GM18868 (cell line): ENCODE measurements at regions not wholly inside any gene's neighbourhood (a gene's known extent, or its start where the extent isn't known, plus 50 kb on each side); places are given as distances from the start of the nearest gene placed in this dataset.

Experiments
- ATAC-seq: cut with Tn5 transposase; IDR thresholded peaks from one replicate; pipeline ENCODE4 v1.9.1; 2021; ENCODE audit warnings: mild to moderate bottlenecking, moderate library complexity; ENCODE audit not compliant: unreplicated experiment

DNA sequence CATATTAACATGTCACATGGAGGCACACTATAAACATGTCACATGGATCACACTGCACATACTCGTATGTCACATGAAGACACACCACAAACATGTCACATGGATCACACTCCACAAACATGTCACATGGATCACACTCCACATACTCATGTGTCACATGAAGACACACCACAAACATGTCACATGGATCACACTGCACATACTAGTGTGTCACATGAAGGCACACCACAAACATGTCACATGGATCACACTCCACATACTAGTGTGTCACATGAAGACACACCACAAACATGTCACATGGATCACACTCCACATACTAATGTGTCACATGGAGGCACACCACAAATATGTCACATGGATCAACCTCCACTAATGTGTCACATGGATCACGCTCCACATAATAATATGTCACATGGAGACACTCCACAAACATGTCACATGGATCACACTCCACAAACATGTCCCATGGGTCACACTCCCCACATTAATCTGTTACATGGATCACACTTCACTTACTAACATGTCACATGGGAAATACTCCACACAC, 195.6 kb upstream of the PFKP start:
- ATAC-seq: no peak

DNA sequence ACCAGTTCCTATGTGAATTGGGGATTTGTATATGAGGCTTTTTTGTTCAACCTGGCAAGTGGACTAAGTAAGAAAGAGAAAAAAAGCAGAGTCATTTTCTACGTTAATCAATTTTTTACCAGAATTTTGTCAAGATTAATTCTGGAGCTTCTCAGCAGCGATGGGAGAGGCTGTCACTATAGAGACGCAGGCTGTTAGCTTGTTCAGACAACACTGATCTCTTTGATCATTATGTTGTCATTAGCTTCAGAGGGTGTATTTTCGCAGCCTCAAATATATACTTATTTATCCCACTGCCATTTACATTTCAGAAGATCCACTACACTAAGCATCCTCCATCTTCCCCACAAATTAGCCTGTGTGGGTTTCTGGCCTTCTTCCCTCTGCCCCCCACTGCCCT, 196.7 kb upstream of the PFKP start:
- no peak for ATAC-seq

GRCh38 chr10:2867788-2868299, 199.5 kb upstream of the PFKP start:
- no peak for ATAC-seq

GRCh38 chr10:2866569-2866968, 200.8 kb upstream of the PFKP start:
- ATAC-seq: no peak

DNA sequence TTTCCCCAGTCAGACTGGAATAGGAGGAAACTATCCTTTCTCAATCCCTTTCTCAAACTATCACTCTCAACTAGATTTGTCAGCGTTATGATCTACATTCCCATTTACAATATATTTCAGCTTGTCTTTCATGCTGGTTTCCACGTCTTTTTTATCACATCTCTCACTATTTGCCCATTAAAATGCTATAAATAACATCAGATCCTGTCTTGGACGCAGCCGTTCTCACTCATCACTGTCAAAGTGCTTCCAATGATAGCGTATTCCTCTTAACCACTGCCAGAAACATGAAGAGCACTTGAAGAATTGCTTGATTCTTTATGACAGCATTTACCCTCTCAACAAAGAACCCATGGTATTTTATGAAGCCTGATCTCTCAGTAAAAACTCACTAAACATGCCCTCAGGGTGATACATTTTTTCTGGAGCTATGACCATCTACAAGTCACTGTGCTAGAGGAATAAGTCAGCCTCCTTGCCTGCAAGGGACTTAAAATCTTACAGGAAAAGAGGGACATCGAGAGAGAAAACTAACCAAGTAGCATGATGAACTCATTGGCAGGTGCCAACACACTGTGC, 205.6 kb upstream of the PFKP start:
- no peak for ATAC-seq

- ATAC-seq: no peak
Measured at GRCh38 chr10:2858452-2858851, 208.9 kb upstream of the PFKP start.

- no peak for ATAC-seq
Measured at GRCh38 chr10:2856598-2856997, 210.8 kb upstream of the PFKP start.

DNA sequence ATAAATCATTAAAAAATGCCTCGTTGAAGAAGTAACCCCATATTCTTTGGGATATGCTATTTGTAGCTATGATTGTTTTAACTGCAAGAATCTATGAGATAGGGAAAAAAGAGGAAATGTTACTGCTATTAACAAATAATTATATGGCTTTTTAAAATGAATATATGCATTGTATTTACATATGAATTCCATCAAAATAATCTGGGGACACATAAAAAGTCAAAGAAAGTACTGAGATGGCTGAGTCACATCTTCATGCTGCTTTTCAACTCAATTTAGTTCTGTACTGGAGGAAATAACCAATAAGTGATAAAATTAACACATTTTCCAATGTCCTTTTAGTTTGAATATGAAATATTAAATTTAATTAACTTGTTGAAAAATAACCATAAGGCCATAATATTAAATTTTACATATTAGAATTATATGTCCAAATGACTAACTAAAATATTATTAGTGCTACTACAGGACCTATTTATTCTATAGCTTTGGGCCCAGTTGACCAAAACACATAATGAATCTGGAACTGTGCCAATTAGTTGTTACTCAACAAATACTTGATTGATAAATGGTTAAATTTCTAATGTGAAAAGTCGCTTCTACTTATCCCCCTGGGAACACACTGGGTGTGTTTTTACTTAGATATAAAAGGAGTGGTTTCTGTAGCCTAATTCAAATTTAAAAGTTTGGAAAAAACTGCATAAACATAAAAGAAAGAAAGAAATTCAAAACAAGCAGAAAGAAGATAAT, 214.6 kb upstream of the PFKP start:
- ATAC-seq: no peak

DNA sequence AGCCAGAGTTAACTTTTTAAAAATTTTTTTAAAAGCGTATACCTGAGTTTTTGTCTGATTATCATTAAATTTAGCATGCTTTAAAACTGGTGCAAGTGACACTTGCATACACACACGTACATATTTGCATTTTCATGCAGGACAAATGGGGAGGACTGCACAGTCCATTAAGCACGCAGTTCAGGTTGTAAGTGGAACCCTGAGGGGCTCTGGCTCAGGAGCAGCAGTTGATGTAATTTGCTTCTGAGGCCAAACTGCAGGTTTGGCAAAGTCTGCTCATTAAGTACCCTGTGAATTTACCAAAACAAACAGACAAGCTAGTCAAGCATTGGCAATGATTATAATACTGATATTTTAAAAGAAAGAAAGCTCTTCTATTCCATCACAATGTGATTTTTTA, 215.8 kb upstream of the PFKP start:
- no peak for ATAC-seq

- no peak for ATAC-seq
Measured at GRCh38 chr10:2850202-2850601, 217.1 kb upstream of the PFKP start.

DNA sequence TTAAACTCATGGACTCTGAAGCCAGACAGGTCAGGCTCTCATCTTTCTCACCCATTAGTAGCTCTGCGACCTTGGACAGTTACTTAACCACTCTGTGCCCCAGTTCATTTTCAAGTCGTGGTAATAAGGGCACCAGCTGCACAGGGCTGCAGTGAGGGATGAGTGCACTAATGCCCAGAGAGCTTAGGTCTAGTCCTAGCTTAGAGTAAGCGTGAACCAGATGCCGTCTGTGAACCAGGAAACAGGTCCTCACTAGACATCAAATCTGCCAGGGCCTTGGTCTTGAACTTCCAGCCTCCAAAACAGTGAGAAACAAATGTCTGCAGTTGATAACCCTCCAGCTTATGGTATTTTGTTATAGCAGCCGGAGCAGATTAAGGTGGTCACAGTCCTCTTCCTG, 222.4 kb upstream of the PFKP start:
- no peak for ATAC-seq

- ATAC-seq: no peak
Measured at GRCh38 chr10:2839081-2839725, 228.1 kb upstream of the PFKP start.

DNA sequence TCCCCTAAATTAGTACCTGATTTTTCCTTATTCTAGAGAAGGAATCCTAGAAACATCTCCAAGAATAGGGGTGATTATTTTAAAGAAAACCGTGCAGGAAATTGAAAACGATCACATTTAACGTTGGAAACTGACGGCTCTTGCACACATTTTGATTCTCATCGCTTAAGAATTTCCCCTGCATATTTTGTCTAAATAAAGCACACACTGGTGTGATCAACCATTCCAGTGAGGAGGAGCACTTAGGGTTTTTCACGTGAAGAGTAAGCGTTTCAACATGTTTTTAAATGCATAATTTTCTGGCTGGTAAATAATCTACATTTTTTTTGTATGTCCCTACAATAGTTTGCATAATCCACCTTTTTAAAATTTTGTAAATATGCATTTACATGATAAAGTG, 229.7 kb upstream of the PFKP start:
- ATAC-seq: no peak

- ATAC-seq: no peak
Measured at GRCh38 chr10:2836921-2837662, 230.3 kb upstream of the PFKP start.

GRCh38 chr10:2834214-2834613, 233.1 kb upstream of the PFKP start:
- ATAC-seq: no peak

GRCh38 chr10:2831509-2831908, 235.8 kb upstream of the PFKP start:
- ATAC-seq: no peak

DNA sequence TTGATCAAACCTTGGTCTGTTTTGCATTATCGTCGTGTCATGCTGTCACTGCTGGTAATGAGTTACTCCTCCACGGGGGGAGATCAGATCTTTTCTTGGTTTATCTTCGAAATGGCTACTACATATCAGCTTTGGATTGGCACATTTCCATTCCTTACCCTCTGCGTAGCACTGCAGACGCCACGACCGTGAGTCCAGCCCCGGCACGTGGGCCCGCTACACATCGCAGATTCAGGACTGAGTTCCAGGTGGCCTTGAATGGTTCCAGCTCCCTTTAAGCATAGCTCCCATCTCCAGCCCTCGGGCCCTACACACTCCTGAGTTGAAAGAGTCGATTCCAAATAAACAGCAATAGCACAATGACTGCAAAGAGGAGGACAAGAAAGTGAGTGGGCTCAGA, 238.6 kb upstream of the PFKP start:
- no peak for ATAC-seq

DNA sequence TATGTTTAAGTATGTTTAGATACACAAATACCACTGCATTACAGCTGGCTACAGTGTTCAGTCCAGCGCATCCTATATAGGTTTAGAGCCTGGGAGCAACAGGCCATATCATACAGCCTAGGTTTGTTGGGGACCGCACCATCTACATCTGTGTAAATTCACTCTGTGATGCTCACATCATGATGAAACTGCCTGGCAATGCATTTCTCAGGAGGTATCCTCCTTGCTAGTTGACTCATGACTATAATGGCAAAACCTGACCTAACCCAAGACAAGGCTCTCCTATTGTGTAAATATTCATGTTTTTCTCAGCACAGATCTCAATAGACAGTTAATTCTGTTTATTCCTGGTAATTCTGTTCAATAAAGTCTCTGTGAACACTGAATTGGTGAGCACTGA, 240.7 kb upstream of the PFKP start:
- no peak for ATAC-seq

- no peak for ATAC-seq
Measured at GRCh38 chr10:2825841-2826240, 241.5 kb upstream of the PFKP start.

- ATAC-seq: no peak
Measured at GRCh38 chr10:2817940-2818636, 249.3 kb upstream of the PFKP start.

GRCh38 chr10:2813693-2814092, 253.7 kb upstream of the PFKP start:
- ATAC-seq: no peak
